Activated CD4-positive, alpha-beta T cell treated with anti-CD3 and anti-CD28 coated beads, Interleukin-10, Interleukin-2, amounts not matched to agents 100 ng/mL and 50 ng/mL, durations not matched to agents 16 hours and 8 hours (primary cell): ENCODE measurements at regions not wholly inside any gene's neighbourhood (a gene's known extent, or its start where the extent isn't known, plus 50 kb on each side); places are given as distances from the start of the nearest gene placed in this dataset.
"Not testable (repeated sequence)": the region's sequence is repeated elsewhere in the genome, so short reads cannot be mapped to it uniquely, and the experiment has no call there.

ENCODE experiments used
- DNase-seq: peaks from one replicate; pipeline ENCODE4 v3.0.0-alpha.2; 2020

DNA sequence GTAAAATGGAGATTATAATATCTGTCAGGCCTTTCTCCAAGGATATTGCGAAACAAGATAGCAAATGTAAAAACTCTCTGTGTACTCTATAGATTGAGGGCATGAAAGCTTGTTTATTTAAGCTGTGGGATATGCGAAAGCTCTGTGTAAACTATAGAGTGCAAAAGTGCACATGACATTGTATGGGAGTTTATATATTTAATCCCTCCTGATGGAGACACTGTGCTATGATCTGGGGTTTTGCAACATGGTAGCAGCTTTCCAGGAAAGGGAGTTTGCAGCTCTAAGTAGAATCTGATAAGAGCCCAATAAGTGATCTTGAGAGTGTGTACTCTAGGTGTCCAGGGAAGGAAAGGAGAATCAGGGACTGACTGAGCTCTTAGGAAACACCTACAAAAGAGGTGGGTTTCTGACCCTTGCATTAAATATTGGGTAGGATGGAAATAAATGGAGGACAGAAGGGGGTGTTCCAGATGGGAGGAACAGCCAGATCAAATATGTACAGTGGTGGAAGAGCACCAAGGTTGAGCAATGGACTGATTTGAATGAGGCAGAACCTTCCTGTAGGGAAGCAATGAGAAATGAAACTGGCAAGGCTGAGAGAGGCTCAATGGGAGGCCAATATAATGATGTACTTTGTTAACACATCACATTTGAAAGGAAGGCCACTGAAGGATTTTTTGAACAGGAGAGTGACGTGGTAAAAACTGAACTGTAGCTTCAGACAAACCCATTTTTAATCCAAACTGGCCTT lies 450.1 kb downstream of the GJA1 start:
- no peak for DNase-seq

DNA sequence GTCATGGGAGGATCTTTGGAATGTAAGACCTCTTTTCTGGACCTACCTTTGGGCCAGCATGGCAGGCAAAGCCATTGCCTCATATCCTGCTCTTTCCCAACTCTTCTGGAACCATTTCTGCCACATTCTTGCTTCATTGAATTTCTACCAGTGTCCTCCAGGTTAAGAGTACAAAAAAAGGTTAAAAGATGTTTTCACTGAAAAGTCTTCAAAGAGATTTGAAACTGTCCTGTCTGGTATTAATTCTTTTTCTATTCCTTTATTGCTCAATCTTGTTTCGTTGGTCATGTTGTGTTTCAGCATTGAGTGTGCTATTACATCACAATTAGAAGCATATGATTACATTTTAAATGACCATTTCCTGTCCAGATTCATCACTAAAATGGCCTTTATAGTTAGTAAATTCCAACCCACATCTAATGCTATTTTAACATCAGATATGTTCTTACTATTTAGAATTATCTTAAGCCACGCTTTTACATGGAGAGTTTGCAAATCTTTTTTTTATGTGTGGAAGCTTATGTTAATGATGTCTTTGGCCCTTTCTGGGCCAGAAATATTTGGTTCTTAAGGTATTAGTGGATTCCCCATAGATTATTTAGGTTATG lies 450.9 kb downstream of the GJA1 start:
- DNase-seq = no peak

DNA sequence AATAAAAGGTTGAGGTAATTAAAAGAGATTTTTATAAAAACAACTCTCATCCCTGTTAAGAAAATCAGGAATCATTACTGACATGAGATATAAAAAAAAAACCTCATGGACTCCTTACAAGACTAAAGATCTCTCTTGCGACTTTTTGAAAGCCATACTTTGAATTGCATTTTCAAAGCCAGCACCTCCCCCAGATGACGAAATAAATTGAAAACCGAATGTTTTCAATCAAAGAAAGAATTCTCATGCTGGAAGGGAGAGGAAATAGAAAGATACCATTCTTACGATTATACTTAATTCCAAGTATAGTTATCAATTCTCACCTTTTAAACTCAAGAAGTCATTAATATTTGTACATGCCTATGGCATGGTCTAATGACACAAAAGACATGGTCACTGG lies 452.3 kb downstream of the GJA1 start:
- no peak for DNase-seq

DNA sequence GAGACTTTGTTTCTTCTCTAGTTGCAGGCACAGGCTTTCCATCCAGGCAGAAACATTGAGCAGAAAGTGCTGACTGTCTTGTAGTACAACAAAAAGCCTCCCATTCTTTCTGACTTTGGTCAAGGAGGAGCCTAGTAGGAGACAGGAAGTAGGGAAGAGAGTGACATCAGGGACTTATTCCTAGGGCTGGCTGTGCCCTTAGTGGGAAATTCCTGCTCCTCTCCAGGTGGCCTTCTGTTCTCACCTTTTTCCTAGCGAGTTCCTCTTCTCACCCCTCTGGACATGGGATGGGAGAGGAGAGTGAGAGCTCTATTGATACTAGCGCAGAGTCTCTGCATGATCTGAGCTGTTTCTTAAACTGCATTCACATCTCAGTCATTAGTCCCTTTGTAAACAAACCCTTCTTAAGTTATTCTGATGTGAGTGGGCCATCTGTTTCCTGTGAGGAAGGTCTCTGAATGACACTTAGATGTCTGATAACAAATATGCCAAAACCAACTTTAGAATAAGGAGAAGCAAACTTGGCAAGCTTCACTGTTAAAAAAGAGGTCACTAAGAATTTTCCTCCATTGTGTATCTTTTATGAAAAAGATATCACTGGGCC lies 455.0 kb downstream of the GJA1 start:
- DNase-seq = no peak

DNA sequence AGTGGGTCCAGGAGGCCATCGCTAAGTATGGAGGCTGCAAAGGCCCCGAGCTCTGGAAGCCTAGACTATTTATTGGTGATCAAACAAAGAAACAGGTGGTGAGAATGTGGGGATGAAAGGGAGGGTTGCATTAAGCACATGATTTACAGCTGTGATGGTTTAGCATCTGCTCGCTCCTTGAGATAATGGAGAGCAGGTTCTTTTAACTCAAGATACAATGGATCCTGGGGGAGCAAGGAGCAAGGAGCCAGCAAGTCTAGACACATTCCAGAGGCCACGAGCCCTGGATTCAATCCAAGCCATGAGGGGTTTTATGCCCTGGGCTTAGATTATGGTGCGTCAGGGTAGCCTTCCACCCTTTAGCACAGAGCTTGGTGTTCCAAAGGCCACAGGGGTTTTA lies 460.3 kb downstream of the GJA1 start:
- not testable (repeated sequence) for DNase-seq

DNA sequence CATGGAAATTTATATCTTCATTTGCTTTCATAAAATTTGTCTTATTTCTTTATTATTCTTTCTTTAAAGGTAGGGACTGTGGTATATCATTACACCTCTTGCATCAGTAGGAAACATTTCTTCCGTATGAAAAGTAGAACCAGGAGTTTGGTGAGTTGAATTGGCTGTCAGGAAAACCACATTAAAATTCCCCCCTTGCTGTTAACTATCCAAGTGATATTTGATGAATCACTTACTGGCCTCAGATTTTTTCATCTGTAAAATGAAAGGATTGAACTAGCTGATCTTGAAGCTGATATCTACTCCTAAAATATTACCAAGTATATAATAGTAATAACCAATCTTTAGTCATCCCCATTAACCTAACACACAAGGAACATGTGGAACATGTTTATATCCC lies 460.9 kb downstream of the GJA1 start:
- no peak for DNase-seq

DNA sequence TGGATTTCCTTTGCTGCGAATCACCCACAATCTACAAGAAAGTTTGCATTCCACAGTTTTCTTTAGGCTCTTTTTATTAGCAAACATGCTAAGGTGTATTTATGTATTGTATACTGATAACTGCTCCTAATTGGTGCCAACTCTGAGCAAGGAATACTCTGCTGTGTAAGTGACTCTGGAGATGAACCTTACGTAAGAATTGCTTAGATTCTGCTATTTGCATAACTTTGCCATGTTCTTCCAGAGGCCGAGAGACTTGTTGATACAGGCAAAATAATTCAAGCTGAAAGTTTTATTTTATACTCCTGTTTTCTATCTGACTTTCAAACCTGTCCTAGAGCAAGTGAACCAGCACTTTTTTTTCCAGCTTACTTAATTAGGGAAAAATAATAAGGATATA lies 461.3 kb downstream of the GJA1 start:
- no peak for DNase-seq

DNA sequence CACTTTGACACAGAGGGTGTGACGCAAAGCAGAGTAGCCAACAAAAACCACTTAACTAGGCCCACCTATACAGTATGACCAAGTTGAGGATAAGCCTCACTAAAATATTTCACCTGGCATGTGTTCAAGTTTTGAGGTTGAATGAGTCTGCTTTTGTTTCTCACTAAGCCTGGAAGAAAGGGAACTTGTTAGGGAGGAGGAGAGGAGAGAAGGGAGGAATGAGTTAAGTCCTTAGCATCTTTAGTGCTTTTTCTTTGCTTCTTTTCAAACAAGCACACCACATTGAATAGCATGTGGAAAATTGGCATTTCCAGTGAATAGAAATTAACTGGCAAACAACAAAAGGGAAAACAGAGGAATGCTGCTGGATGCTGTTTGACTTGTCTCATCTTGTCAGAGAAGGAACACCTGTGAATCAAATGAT lies 461.9 kb downstream of the GJA1 start:
- DNase-seq = no peak

DNA sequence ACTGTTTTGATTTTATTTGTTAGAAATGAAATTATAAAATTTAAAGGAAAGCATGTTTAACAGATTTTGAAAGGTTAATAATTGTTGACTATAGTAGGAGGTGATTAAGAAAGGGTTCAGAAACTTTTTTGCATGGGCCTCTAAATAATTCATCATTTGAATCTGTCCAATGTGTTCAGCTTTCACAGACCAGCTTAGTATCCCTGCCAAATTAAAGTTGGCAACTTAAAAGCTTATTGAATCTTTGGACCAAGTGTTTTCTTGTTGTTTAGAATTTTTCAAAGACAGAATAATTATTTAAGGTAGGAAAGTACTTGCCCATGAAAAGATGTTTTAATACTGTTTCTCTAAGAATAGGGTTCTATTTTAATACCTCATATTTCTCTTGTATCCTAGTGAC lies 466.0 kb downstream of the GJA1 start:
- no peak for DNase-seq

DNA sequence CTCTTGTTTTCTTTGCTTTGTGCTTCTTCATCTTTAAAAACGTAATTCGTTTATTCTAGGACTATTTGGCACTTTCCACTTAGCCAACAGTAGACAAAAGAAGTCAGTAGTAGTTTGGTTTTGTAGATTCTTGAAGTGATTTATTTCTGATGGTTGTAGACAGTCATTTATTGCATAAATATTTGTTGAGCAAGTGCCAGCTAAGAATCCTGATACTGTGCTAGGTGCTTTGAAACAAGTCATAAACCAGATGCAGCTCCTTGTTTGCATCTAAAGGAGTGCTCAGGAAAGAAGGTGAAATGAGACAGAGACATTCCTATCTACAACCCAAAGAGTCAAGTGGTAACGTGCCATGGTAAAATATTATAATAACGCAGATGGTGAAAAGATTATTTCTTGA lies 469.1 kb downstream of the GJA1 start:
- DNase-seq = no peak

DNA sequence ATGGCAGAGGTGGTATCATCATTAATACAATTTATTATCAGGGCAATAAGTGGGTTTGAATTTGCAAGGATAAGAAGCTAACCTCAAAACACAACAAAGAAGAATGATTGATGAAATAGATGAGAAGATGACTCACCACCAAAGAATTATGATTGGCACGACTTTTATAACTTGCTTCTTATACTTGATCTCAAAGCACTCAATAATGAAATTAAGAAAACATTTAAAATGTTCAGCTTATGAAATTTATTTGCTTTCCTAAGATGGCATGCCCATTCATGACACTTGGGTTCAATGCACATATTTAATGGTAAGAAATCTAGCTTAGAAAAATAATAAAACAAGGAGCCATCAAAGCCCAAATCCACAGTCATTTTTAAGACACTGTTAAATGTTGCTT lies 477.5 kb downstream of the GJA1 start:
- no peak for DNase-seq

DNA sequence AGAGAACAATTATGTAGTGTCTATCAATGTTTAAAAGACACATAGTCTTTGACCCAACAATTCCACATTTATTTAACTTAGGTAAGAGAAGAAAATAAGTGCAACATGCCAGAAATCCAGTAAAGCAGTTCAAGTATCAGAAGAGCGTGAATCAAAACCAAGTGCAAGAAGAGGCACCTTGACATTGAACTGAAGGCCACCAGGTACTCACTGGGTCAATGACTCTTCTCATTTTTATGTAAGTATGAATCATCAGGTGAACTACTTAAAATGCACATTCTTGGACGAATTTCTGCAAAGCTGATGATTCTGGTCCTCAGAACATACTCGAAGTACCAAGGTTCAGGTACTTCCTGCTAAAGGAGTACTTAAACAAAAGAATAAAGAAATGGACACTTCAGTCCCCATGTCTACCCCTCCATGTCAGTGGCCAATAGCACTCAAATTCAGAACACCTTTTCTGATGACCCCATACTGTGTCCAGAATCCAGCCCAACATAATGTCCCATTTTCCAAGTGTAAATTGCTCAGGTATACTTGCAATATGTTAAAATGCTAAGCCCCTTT lies 481.9 kb downstream of the GJA1 start:
- DNase-seq = no peak

DNA sequence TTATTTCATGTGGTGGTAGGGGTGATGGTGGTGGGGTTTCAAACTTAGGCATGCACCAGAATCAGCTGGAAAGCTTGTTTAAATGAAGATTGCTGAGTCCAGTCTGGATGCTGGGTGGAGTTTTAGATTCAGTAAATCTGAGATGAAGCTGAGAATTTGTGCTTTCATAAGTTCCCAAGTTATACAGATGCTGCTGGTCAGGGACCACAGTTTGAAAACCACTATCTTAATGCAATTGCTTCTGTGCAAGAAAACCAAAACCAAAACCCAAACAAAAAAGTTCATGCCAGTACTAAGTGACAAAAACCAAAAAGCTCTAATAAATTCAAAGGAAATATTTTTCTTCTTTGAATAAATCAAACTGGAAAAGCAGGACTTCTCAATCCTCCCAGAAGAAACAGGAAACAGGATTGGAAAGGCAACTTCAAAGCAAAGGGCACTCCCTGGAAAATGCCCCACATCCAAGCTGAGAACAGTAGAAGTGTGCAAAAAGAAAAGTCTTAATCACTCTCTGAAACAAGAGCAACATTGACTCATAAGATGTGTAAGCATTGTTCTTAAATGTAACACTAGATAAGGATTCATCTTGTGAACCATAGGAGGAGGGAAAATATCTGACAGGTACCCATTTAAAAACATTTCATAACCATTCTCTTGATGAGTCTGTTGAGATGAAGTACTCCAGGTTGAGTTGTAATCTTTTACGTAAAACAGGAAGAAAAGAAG lies 481.5 kb upstream of the HSF2 start:
- DNase-seq = no peak

DNA sequence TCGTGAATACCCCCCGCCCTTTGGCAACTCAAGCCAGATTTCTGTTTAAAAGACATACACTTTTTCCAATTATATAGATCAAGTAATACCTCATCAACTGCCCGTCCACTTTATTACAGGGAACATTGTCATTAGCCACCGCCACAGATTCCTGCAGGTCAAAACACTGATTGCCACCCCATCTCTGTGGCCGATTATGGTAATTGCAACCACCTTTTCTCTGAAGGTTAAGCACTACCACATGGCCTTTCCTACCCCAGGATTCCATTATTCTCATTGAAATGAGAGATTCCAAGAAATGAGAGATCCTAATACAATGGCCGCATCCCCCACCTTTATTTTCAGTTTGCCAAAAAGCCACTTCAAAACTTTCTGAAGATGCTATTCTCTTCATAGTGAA lies 478.8 kb upstream of the HSF2 start:
- no peak for DNase-seq

DNA sequence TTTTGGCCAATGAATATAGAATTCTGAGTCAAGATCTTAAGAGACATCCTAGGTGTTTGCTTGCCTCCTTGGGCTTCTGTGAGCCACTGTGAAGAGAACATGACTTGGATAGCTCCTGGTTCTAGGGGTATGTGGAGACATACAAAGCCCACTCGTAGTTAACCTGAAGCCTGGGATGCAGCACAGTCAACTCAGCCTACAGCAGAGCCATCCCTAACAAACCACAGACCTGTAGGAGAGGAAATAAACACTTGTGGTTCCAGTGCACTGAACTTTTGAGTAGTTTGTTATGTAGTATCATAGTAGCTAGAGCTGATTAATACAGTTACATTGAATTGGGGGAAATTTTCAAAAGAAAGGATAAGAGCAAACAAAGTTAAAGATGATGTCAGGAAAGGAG lies 474.4 kb upstream of the HSF2 start:
- DNase-seq = no peak

DNA sequence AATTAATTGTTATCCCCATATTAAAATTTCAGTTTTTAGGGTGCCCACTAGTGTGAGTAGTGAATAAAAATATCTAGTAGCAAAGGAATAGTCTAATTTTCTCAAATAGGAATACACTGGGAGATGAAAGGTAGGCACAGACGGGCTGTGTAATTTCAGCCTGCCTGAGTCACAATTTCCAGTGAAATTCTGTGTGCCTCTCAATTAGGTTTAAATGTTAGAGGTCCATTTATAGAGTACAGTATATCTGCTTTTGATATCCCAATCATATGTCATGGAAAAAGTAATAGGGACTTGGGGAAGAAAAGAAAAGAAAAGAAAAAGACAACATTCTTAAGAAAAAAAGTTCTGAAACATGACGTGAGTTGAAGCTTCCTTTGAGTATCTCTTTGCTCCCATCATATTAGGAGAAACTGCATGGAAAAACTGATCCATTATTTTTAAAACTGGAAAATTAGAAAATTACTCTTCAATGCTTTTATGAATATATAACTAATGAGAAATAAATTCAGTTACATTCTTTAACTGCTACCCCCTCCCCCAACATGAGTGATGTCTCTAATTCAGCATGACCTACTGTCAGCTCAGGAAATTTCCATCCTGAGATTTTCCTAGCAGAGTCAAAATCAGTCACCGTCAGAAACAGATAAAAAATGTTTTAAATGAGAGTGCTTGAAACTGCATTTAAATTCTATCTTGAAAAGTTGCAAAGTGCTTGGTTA lies 473.8 kb upstream of the HSF2 start:
- no peak for DNase-seq

DNA sequence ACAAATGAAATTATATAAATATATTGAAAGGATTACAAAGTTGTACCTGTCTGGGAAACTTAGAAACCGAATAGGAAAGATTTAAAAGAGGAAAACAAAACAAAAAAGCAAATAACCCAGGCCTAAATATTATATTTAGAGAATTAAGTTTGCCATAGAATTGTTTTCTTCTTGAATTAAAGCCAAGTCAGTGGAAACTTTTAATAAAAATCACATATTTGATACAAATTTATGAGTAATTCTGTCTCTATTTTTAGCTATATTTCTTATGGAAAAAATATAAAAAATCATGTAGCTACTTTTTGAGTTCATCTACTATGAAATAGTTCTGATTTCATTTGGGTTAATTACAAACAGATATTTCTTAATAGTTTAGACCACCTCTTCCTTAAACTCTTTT lies 470.2 kb upstream of the HSF2 start:
- DNase-seq = no peak

DNA sequence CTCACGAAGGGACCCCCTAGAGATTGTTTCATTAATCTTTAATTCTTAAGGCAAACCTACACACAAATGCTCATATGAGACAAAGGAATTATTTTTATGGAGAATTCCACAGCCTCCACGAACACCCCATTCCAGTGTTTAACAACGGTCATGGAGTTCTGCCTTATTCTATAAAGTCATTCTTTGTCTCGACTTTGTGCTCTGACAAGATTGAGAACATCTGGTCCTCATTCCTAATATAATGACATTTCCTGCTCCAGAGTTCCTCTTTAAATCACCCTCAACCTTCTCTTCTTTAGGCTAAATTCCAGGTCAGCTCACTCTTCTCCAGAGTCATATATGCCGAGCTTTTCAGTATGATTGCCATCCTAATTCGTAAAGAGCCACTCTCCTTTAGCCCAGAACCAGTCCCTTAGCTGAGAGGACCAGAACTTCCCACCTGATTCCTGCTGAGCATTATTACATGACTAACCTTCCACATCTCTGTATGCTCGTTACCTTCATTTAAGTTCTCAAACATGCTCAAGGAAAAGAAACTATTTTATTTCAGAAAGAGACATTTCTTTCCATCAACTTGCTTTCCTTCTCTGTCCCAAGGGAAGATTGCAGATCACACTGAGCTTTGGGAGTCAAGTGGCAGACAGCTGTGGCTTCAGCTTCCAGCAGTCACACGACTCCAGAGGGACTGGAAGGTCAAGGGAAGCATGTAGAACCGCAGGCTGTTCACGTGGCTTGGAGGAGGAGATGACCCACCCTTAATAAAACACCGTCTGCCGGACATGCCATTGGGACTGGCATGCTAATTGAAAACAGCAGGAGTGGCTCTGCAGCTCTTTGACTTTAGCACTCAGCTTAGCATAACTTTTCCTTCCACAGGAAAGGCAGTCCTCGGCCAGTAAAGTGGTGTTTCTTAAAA lies 467.1 kb upstream of the HSF2 start:
- DNase-seq = no peak

DNA sequence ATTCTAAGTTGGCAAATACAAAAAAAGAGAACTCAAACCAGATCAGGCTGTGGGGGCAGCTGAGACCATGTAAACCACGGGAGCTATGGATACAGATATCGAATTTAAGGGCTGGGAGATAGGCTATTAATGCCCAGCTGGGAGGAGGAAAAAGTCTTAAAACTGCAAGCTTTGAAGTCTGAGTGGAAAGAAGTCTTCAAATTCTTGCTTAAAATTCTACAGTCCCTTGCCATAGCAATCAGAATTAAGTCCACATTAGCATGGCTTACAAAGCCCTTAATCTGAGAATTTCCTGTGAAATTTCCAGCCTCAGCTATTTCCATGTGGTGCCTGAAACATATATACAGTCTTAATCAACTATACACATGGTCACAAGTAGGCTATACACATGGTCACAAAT lies 465.0 kb upstream of the HSF2 start:
- DNase-seq = no peak

DNA sequence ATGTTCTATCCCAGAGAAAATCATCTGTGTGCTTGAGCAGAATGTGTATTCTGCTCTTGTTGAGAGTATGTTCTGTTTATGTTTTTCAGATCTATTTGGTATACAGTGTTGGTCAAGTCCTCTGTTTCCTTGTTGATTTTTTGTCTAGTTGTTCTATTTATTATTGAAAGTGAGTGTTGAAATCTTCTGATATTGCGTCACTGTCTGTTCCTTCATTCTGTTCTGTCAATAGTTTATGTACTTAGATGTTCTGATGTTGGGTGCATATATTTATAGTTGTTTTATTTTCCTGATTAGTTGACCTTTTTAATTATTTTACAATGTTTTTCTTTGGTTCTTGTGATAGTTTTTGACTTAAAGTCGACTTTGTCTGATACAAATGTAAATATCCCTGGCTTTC lies 458.7 kb upstream of the HSF2 start:
- no peak for DNase-seq

DNA sequence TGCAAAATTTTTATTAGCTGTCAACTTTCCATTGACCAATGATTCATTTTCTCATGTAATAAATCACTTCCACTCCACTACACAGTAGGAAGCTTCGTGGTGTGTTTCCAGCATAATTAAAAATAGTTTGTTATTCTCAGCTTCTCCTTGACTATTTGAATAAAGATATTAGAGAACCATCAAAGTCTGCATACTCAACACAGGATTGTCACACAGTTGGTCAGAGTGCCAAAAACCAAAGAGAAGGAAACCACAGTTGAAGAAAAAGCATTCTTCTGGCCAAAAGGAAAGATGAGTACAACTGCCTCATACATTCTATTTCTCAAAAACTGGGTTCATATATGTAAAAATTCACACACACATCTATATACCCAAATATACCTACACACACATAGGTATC lies 455.1 kb upstream of the HSF2 start:
- no peak for DNase-seq

DNA sequence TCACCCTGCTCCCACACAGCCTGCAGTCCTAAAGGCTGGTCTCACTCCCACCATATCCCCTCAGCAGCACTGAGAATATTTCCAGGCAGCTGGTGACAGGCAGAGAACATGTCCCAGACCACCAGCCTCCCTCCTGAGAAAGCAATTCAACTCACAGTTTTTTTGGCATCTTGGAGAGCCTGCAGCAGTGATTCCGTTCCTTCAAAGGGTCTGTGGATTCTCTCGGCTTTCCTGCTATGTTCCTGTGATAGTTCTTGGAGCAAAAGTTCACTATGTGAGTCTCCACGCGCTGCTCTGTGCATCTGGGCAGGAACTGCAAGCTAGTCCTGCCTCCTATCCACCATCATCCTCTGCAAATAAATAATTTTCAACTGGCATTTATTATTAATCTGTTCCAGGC lies 448.3 kb upstream of the HSF2 start:
- DNase-seq = no peak
